Activated CD8-positive, alpha-beta memory T cell treated with anti-CD3 and anti-CD28 coated beads for 1 hour (primary cell): ENCODE measurements at regions not wholly inside any gene's neighbourhood (a gene's known extent, or its start where the extent isn't known, plus 50 kb on each side); places are given as distances from the start of the nearest gene placed in this dataset.
"Not testable (repeated sequence)": the region's sequence is repeated elsewhere in the genome, so short reads cannot be mapped to it uniquely, and the experiment has no call there.

Experiments used
- DNase-seq, 2 donors: peaks; one replicate each; pipeline ENCODE4 v3.0.0-alpha.2; 2020; ENCODE audit warnings: low read depth in 1 of 2; ENCODE audit errors: extremely low read depth in 1 of 2

GRCh38 chr4:38330321-38330720, 333.7 kb upstream of the KLF3 start:
- no peak for DNase-seq

- DNase-seq: no peak
These were observed 333.1 kb upstream of the KLF3 start for GRCh38 chr4:38330936-38331335.

DNA sequence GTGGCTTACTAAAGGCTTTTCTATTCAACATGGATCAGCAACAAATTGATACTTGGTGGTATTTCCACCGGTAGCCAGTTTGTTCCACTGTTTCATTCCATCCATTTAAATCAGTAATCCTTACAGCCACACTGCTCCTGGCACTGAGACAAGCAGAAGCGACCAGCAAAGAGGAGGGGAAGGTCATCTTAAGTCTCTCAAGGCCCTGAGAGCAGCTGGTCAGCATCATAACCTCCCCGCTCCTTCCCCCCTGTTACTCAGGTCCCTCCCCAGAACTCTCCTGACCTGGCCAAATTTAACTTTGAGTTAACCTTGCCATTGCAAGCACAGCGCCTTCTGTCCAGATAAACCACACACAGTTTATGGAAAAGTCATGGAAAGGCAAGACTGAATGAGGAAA, 331.3 kb upstream of the KLF3 start:
- no peak for DNase-seq

DNA sequence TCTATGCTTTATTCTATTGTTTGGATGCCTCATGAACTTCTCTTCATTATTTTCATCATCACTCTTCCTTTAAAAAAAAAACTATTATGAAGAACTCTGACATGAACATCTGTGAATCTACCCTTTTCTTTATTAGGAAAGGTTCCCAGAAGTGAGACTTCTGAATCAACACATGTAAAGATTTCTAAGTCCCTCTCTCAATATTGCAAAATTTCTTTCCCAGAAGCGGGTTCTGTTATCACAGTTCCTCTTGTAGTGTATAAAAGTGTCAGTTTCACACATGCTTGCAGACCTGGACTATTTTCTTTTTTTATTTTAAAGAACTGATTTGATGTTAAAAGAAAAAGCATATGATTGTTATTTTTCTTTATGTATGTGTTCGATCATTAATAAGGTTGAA, 330.8 kb upstream of the KLF3 start:
- DNase-seq: no peak

DNA sequence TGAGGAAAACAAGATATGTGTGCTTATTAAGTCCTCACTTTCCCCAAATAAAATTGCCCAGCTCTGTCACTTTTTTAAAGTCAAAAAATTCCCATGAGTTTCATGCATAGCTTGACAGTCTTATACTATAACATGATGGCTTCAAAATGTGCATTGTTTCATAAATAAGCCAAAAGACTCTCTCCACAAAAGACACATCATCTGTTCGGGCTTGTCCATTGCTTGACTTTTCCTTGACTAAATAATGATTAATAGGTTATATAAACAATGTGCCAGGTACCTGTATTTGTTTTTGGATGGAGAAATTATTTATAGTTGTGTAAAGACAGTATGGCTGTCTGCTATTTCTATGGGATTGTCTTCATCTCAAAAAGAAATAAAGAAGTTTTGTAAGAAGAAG, 329.2 kb upstream of the KLF3 start:
- no peak for DNase-seq

GRCh38 chr4:38338939-38339338, 325.1 kb upstream of the KLF3 start:
- not testable (repeated sequence) for DNase-seq

DNA sequence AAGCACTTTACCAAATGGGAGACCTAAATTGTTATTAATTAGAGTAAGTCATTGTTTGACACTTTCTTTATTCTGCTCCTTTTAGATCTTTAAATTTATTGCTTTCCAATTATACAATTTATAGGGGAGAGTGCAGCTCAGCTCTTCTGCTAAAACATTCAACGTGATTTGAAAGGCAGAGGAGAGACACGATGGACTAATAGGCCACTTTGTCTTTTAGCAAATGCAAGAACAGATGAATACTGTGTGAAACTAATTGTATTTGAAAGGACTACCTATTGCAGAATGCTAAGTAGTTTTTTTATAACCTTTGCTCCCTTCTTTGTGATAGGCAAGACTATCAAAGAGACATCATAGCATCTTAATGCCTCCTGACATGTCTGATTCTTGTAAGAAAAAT, 320.4 kb upstream of the KLF3 start:
- DNase-seq: no peak

- no peak for DNase-seq
These were observed 319.1 kb upstream of the KLF3 start for GRCh38 chr4:38344929-38345328.

GRCh38 chr4:38347251-38347650, 316.7 kb upstream of the KLF3 start:
- no peak for DNase-seq

- no peak for DNase-seq
These were observed 309.6 kb upstream of the KLF3 start for GRCh38 chr4:38354421-38354820.

DNA sequence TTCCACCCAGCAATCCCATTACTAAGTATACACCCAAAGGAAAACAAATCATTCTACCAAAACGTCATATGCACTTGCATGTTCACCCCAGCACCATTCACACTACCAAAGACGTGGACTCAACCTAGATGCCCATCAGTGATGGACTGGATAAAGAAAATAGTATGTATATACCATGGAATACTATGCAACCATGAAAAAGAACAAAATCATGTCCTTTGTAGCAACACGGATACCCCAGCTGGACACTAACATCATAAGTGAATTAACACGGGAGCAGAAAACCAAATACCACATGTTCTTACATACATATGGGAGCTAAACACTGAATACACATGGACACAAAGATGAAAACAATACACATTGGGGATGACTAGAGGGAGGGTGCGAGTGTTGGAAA, 309.1 kb upstream of the KLF3 start:
- DNase-seq: no peak

- no peak for DNase-seq
These were observed 307.3 kb upstream of the KLF3 start for GRCh38 chr4:38356686-38357085.

GRCh38 chr4:38357546-38357945, 306.5 kb upstream of the KLF3 start:
- no peak for DNase-seq

DNA sequence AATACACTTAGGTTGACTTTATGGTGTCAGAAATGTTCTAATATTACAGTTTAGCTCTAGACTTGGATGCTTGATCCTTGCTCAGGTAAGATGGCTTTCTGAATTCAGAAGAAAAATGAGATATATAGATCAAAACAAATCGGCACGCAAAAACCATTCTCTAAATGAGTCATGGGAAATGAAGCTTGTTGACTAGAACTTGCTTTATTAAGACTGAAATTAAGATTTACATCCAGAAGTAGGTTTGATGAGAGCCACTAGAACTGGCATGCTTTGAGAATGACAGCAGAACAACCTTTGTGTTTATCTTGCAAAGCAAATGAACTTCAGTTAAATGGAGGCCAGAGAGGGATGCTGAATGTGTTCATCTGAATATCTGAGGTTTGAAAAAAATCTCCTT, 304.9 kb upstream of the KLF3 start:
- no peak for DNase-seq

DNA sequence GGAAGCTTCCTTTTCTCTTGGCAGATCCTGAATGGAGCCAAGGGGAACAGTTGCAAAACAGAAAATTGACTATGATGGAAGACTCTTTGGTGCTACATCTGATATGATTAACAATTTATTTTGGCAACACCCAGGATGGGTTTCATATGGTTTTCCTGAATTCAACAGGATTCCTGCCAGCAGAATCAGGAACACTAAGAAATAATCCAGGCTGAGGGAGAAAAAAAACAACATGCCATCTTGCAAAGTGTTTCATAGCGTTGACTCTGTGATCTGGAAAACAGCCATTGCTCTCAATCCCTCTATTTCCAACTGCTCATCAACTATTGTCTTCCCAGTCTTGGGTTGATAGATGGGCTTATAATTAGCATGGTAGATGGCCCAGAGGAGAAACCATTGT, 303.8 kb upstream of the KLF3 start:
- no peak for DNase-seq

DNA sequence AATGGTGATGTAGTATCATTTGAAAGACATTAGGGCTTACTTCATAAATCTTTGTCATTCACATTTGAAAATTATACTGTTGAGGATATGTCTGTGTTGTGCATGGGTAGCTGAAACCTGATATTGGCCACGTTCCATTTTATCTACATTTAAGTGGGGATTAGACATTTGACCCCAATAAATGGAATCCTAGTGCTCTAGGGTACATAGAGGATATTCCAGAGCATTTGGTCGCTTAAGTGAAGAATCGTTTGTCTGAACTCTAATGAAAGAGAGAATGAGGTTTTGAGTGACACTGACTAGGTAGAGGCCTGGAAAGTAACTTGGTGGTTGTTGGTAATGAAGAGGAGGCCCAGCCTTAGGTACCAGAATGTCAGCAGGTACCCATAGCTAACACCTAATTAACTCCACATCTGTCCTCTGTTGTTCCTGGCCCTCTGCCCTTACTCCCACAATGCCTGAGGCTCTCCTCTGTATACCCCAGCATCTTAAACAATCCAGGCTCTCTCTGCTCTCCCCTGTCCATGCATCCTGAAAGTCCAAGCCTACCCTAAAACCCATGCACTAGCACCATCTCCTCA, 299.5 kb upstream of the KLF3 start:
- DNase-seq: no peak

DNA sequence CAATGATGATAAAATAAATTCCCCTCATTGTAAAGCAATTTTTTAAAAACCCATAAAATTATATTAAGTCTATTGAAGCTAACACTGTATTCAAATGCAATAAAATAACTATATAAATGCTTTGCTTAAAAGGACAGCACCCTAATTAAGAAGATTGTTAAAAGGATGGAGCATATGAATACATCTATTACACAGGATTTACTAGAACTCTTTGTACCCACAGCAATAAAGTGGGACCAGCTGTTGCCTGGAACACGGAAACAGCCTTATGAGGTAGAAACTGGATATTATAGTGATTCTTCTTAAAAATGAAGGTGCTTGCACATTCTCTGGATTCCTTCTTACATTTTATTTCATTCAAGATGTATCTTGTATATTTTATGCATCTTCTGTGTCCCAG, 298.7 kb upstream of the KLF3 start:
- no peak for DNase-seq

GRCh38 chr4:38365748-38366310, 298.2 kb upstream of the KLF3 start:
- DNase-seq: no peak

DNA sequence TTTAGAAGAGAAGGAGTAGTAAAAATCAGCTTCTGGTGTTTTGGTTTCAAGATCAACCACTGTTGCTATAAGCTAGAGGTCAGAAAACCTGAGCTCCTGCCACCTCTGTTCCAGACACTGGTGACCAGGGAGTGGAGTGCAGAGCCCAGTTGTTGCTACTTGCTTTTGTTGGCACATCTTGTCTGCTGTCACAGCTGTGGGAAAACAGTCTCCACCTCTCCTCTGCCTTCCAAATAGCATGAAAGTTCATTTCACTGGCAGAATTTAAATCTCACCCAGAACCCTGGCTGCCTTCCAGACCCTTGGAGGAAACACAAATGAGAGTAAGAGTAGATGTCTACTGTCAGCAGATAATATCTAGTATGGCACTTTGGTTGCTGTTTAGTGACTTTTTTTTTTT, 297.5 kb upstream of the KLF3 start:
- no peak for DNase-seq

GRCh38 chr4:38366997-38367396, 297.0 kb upstream of the KLF3 start:
- no peak for DNase-seq

DNA sequence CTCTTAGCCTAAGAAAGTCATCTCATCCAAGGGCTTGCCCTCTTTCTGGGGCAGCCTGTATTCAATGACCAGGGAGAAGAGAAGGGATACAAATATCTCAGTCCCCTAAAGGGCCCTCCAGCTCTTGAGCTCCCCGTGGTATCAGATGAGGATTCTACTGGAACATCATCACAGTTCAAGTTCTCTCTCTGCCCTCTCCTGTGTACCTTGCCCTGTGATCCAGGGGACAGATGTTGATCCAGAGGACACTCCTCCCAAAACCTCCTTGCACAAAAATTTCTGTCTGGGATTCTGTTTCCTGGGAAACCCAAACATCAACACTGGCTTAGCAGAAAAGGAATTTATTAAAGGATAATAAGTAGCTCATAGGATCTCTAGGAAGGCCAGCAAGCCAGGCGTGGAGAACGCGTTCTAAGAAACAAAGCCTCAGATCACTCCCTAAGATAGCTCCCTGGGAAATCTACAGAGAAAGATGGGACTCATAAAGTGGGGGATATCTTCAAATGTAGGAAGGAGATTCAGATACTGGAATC, 296.3 kb upstream of the KLF3 start:
- DNase-seq: no peak

- DNase-seq: no peak
These were observed 295.4 kb upstream of the KLF3 start for GRCh38 chr4:38368613-38369012.

DNA sequence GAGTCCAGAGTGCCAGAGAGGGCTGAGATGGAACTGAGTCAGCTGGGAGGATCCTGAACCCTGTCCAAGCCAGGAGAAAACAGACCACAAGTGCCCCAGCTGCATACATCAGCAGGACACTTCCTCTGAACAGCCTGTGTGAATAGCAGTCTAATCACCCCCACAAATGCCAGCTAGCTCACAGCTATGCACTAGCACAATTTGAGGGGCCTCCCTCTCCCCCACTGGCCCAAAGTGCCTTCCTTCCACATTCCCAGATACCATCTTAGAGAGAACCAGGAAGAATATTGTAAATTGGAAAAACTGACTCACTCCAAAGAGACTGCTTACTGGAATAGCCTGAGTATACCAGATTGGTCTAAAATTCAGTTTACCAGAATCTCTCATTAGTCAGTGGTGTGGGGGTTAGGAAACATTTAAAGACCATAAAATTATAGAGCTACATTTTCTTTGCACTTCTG, 292.6 kb upstream of the KLF3 start:
- no peak for DNase-seq
